PC-9 (cell line): ENCODE measurements at regions not wholly inside any gene's neighbourhood (a gene's known extent, or its start where the extent isn't known, plus 50 kb on each side); places are given as distances from the start of the nearest gene placed in this dataset.

ENCODE experiments used
- BruUV-seq: library from RNA; stranded (reverse); fragments of 400-500 nt; replicated peaks from 2 replicates; lab custom pipeline; 2021; lab: Mats Ljungman, UMichigan
- CTCF ChIA-PET: fragments of 300-600 bp; sonication (Branson Sonifier 250); formaldehyde crosslinking; loops from one replicate; lab custom pipeline; 2022; ENCODE audit warnings: antibody characterized with exemption; lab: Charles Lee
- POLR2A ChIA-PET: fragments of 300-600 bp; sonication (Branson Sonifier 250); formaldehyde crosslinking; loops from one replicate; lab custom pipeline; 2022; ENCODE audit warnings: antibody characterized with exemption; ENCODE audit not compliant: unreplicated experiment; lab: Charles Lee
- DNase-seq, 2 experiments: peaks; one replicate each; pipeline versions ENCODE4 v3.0.0 to v3.0.0-alpha.2; 2015 to 2022; ENCODE audit warnings: mixed read lengths in 1 of 2
- H2AFZ ChIP-seq: fragments of 200-600 bp; sonication (generic); 2 replicates; pipeline ENCODE4 v1.8.1; 2017; ENCODE audit warnings: antibody characterized with exemption
- H3F3A ChIP-seq: fragments of 200-600 bp; sonication (generic); 2 replicates; pipeline ENCODE4 v1.8.1; 2017; ENCODE audit warnings: antibody characterized with exemption, mild to moderate bottlenecking, low read depth; ENCODE audit not compliant: insufficient read depth
- H3K27ac ChIP-seq: fragments of 200-600 bp; sonication (generic); 2 replicates; pipeline ENCODE4 v1.6.1; 2016; ENCODE audit warnings: mixed run types
- H3K27me3 ChIP-seq: fragments of 200-600 bp; sonication (generic); 2 replicates; pipeline ENCODE4 v1.6.1; 2016; ENCODE audit warnings: low read depth, mixed run types; ENCODE audit not compliant: insufficient read depth
- H3K36me3 ChIP-seq: fragments of 200-600 bp; sonication (generic); 2 replicates; pipeline ENCODE4 v1.6.1; 2016; ENCODE audit warnings: low read depth, mixed run types
- H3K4me1 ChIP-seq: fragments of 200-600 bp; sonication (generic); replicated peaks from 2 replicates; pipeline ENCODE4 v1.6.1; 2016; ENCODE audit warnings: mixed run types; ENCODE audit not compliant: insufficient read depth
- H3K4me2 ChIP-seq: fragments of 200-600 bp; sonication (generic); 2 replicates; pipeline ENCODE4 v1.6.1; 2017; ENCODE audit warnings: mixed run types
- H3K4me3 ChIP-seq: fragments of 200-600 bp; sonication (generic); 2 replicates; pipeline ENCODE4 v1.6.1; 2016; ENCODE audit warnings: mixed run types
- H3K79me2 ChIP-seq: fragments of 200-600 bp; sonication (generic); 2 replicates; pipeline ENCODE4 v1.6.1; 2017; ENCODE audit warnings: low read depth, mixed run types
- H3K9me2 ChIP-seq: fragments of 200-600 bp; sonication (generic); 2 replicates; pipeline ENCODE4 v1.8.1; 2017; ENCODE audit warnings: mild to moderate bottlenecking; ENCODE audit not compliant: insufficient read depth
- H3K9me3 ChIP-seq: fragments of 200-600 bp; sonication (generic); 2 replicates; pipeline ENCODE4 v1.8.1; 2016; ENCODE audit warnings: low read depth; ENCODE audit not compliant: insufficient read depth
- H4K20me1 ChIP-seq: fragments of 200-600 bp; sonication (generic); 2 replicates; pipeline ENCODE4 v1.8.1; 2017; ENCODE audit not compliant: insufficient read depth
- CTCF ChIP-seq: fragments of 200-600 bp; sonication (generic); conservative IDR thresholded peaks from 2 replicates; pipeline ENCODE4 v1.6.1; 2017; ENCODE audit warnings: mixed run types, antibody characterized with exemption, mild to moderate bottlenecking, moderate library complexity
- EZH2 ChIP-seq: fragments of 200-600 bp; sonication (generic); IDR thresholded peaks from 2 replicates; pipeline ENCODE4 v1.8.0; 2017; ENCODE audit warnings: antibody characterized with exemption, low read depth
- intact Hi-C: fragments of 100-400 bp; cut with micrococcal nuclease; formaldehyde crosslinking; loops from one replicate; pipeline ENCODE4 v1.10.0; 2022; ENCODE audit not compliant: unreplicated experiment

- Histone ChIP-seq H3K4me3 (no peak overlapping the region), H3K36me3 (no peaks in the 10 kb centered on the region), H2AFZ (no peak overlapping the region), H3F3A (no peaks in the 10 kb centered on the region), H3K9me2 (no peaks in the 10 kb centered on the region), H3K27ac (no peak overlapping the region), H3K79me2 (no peaks in the 10 kb centered on the region), H3K4me1 (no peaks in the 10 kb centered on the region), H3K27me3 (no peaks in the 10 kb centered on the region), H3K4me2 (no peak overlapping the region), H4K20me1 (no peaks in the 10 kb centered on the region), H3K9me3 (no peaks in the 10 kb centered on the region)
- intact Hi-C loops: no loop called here
- ChIA-PET POLR2A (no interaction called here), CTCF (no interaction called here)
- no peak for TF ChIP-seq CTCF
- TF ChIP-seq EZH2: no peak
- DNase-seq: peak; percentile 14 to 70
- no TSS peak for BruUV-seq
Measured at GRCh38 chr1:164337885-164338284, 221.1 kb upstream of the PBX1 start.

- H3K27ac ChIP-seq: no peak overlapping the region
- no peak overlapping the region for H3K4me3 ChIP-seq
- H3K9me2 ChIP-seq: no peaks in the 10 kb centered on the region
- intact Hi-C loops: no loop called here
- no peaks in the 10 kb centered on the region for H3K27me3 ChIP-seq
- no peak overlapping the region for H3K4me2 ChIP-seq
- no peak overlapping the region for H2AFZ ChIP-seq
- H3K9me3 ChIP-seq: no peaks in the 10 kb centered on the region
- no peak for DNase-seq
- BruUV-seq: no TSS peak
- H3F3A ChIP-seq: no peaks in the 10 kb centered on the region
- ChIA-PET POLR2A (no interaction called here), CTCF (no interaction called here)
- H3K4me1 ChIP-seq: no peaks in the 10 kb centered on the region
- TF ChIP-seq CTCF: no peak
- no peak for TF ChIP-seq EZH2
- H4K20me1 ChIP-seq: no peaks in the 10 kb centered on the region
- no peaks in the 10 kb centered on the region for H3K79me2 ChIP-seq
- H3K36me3 ChIP-seq: no peaks in the 10 kb centered on the region
Measured at GRCh38 chr1:164343189-164343588, 215.8 kb upstream of the PBX1 start.

DNA sequence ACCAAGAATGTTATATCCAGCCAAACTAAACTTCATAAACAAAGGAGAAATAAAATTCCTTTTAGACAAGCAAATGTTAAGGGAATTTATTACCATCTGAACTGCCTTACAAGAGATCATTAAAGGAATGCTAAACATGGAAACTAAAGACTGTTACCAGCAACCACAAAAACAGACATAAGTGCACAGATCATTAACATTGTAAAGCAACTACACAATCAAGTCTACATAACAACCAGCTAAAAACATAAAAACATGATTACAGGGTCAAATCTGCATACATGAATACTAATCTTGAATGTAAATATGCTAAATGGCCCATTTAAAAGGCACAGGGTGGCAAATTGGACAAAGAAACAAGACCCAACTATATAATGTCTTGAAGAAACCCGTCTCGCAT, 211.0 kb upstream of the PBX1 start:
- H3K27ac ChIP-seq: no peak overlapping the region
- TF ChIP-seq CTCF: no peak
- no peak for TF ChIP-seq EZH2
- H3K4me3 ChIP-seq: no peak overlapping the region
- H3K9me3 ChIP-seq: peaks cover 4% of the 10 kb centered on the region; the same call in 1 of the 2 replicates
- intact Hi-C loops: no loop called here
- no peak for DNase-seq
- H4K20me1 ChIP-seq: no peaks in the 10 kb centered on the region
- H2AFZ ChIP-seq: no peak overlapping the region
- POLR2A ChIA-PET: no interaction called here
- no TSS peak for BruUV-seq
- no peak overlapping the region for H3K4me2 ChIP-seq
- H3F3A ChIP-seq: no peaks in the 10 kb centered on the region
- no peaks in the 10 kb centered on the region; the same call in 1 of the 2 replicates for H3K9me2 ChIP-seq
- H3K36me3 ChIP-seq: no peaks in the 10 kb centered on the region
- H3K4me1 ChIP-seq: no peaks in the 10 kb centered on the region
- no peaks in the 10 kb centered on the region for H3K79me2 ChIP-seq
- CTCF ChIA-PET: no interaction called here
- no peaks in the 10 kb centered on the region for H3K27me3 ChIP-seq
